Keratinocyte (primary cell): ENCODE measurements at regions not wholly inside any gene's neighbourhood (a gene's known extent, or its start where the extent isn't known, plus 50 kb on each side); places are given as distances from the start of the nearest gene placed in this dataset.

ENCODE experiments used
- DNase-seq: peaks from one replicate; pipeline ENCODE4 v3.0.0-alpha.2; 2011; ENCODE audit warnings: low read depth, missing footprints, low spot score
- FAIRE-seq: peaks from 2 replicates; lab custom pipeline; 2011; peaks lifted over from hg19 to GRCh38; lab: Jason Lieb, UNC
- H2AFZ ChIP-seq: 2 replicates; pipeline ENCODE4 v1.6.0; 2012; ENCODE audit warnings: low read length, control low read depth, inconsistent platforms; ENCODE audit not compliant: control insufficient read depth
- H3K27ac ChIP-seq: 2 replicates; pipeline ENCODE4 v1.5.1; 2011; ENCODE audit warnings: low read length; ENCODE audit not compliant: control insufficient read depth, insufficient read depth
- H3K27me3 ChIP-seq: 3 replicates; pipeline ENCODE4 v1.6.0; 2011; ENCODE audit warnings: low read length; ENCODE audit not compliant: control insufficient read depth, insufficient read depth; ENCODE audit errors: extremely low read depth
- H3K36me3 ChIP-seq, 2 experiments: 2 replicates in 1 of 2; 3 replicates in 1 of 2; pipeline ENCODE4 v1.5.1; 2011; ENCODE audit warnings: low read length in 2 of 2, mild to moderate bottlenecking in 1 of 2; ENCODE audit not compliant: control insufficient read depth in 2 of 2, insufficient read depth in 2 of 2; ENCODE audit errors: extremely low read depth in 1 of 2
- H3K4me1 ChIP-seq: 3 replicates; pipeline ENCODE4 v1.5.1; 2011; ENCODE audit warnings: low read length; ENCODE audit not compliant: control insufficient read depth, insufficient read depth; ENCODE audit errors: extremely low read depth
- H3K4me2 ChIP-seq: 3 replicates; pipeline ENCODE4 v1.6.0; 2011; ENCODE audit warnings: low read depth, low read length; ENCODE audit not compliant: control insufficient read depth, insufficient read depth; ENCODE audit errors: extremely low read depth
- H3K4me3 ChIP-seq, 3 experiments: fragments of 200-600 bp in 1 of 3; sonication (generic) in 1 of 3; 2 replicates in 2 of 3; 3 replicates in 1 of 3; pipeline ENCODE4 v1.5.1; 2011 to 2016; ENCODE audit warnings: low read length in 3 of 3, mild to moderate bottlenecking in 3 of 3, control low read depth in 2 of 3, inconsistent platforms in 1 of 3, low read depth in 1 of 3, mixed read lengths in 1 of 3, mixed run types in 1 of 3, moderate library complexity in 1 of 3; ENCODE audit not compliant: control insufficient read depth in 2 of 3, insufficient read depth in 2 of 3; ENCODE audit errors: extremely low read depth in 1 of 3
- H3K79me2 ChIP-seq: 2 replicates; pipeline ENCODE4 v1.6.0; 2012; ENCODE audit warnings: low read length; ENCODE audit not compliant: control insufficient read depth, insufficient read depth
- H3K9ac ChIP-seq: 3 replicates; pipeline ENCODE4 v1.6.0; 2011; ENCODE audit warnings: low read length; ENCODE audit not compliant: control insufficient read depth, insufficient read depth; ENCODE audit errors: extremely low read depth
- H3K9me1 ChIP-seq: 3 replicates; pipeline ENCODE4 v1.6.0; 2011; ENCODE audit warnings: low read length; ENCODE audit not compliant: control insufficient read depth, insufficient read depth; ENCODE audit errors: extremely low read depth
- H3K9me3 ChIP-seq: 2 replicates; pipeline ENCODE4 v1.5.1; 2012; ENCODE audit warnings: low read depth, low read length; ENCODE audit not compliant: control insufficient read depth
- H4K20me1 ChIP-seq: 3 replicates; pipeline ENCODE4 v1.6.0; 2011; ENCODE audit warnings: low read length; ENCODE audit not compliant: control insufficient read depth, insufficient read depth; ENCODE audit errors: extremely low read depth
- CTCF ChIP-seq, 3 experiments: IDR thresholded peaks in 1 of 3; conservative IDR thresholded peaks in 1 of 3; optimal IDR thresholded peaks in 1 of 3; 2 replicates in 2 of 3; 3 replicates in 1 of 3; pipeline versions ENCODE3 to v1.5.1; 2011; ENCODE audit warnings: low read length in 3 of 3, mild to moderate bottlenecking in 3 of 3, moderate library complexity in 2 of 3, control low read depth in 1 of 3, inconsistent platforms in 1 of 3; ENCODE audit not compliant: insufficient read depth in 2 of 3; ENCODE audit errors: extremely low read depth in 1 of 3
- EZH2 ChIP-seq: IDR thresholded peaks from one replicate; pipeline ENCODE4 v1.6.1; 2012; ENCODE audit warnings: inconsistent platforms, mild to moderate bottlenecking, low read length, moderate library complexity
- dilution Hi-C: fragments of 300-500 bp; cut with MboI; formaldehyde crosslinking; loops from one replicate; pipeline ENCODE4 v1.7.0; 2020; ENCODE audit warnings: low sequenced_read_pairs; ENCODE audit not compliant: extremely low pct_ligation_motif_present

- no peaks in the 10 kb centered on the region for H4K20me1 ChIP-seq
- H3K36me3 ChIP-seq = no peaks in the 10 kb centered on the region
- no peaks in the 10 kb centered on the region for H3K79me2 ChIP-seq
- no peaks in the 10 kb centered on the region for H3K9me1 ChIP-seq
- H3K27me3 ChIP-seq = no peaks in the 10 kb centered on the region
- no peak overlapping the region for H3K9ac ChIP-seq
- H3K27ac ChIP-seq = no peak overlapping the region
- peaks cover 7% of the 10 kb centered on the region for H3K4me1 ChIP-seq
- H3K9me3 ChIP-seq = no peaks in the 10 kb centered on the region
- DNase-seq = no peak
- H2AFZ ChIP-seq = no peak overlapping the region
- TF ChIP-seq CTCF (optimal IDR thresholded peaks at IDR 0.05 in 1 of 3, IDR thresholded peaks at IDR 0.05 in 1 of 3, conservative IDR thresholded peaks at IDR 0.05 in 1 of 3; ENCODE audit: extremely low read depth in 1 of 3, insufficient read depth in 2 of 3, low read length in 3 of 3) (no peak), EZH2 (no peak)
- no peak overlapping the region for H3K4me2 ChIP-seq
- no peak overlapping the region for H3K4me3 ChIP-seq
- no peak for FAIRE-seq
- dilution Hi-C loops = no loop called here
These were observed 68.3 kb downstream of the CD24 start for GRCh38 chr6:106906232-106906631.

GRCh38 chr6:106903299-106903698, 71.2 kb downstream of the CD24 start:
- TF ChIP-seq CTCF (optimal IDR thresholded peaks at IDR 0.05 in 1 of 3, IDR thresholded peaks at IDR 0.05 in 1 of 3, conservative IDR thresholded peaks at IDR 0.05 in 1 of 3; ENCODE audit: extremely low read depth in 1 of 3, insufficient read depth in 2 of 3, low read length in 3 of 3) (no peak), EZH2 (no peak)
- no peak overlapping the region for H3K27ac ChIP-seq

More at GRCh38 chr6:106903299-106903698, 71.2 kb downstream of the CD24 start:
- DNase-seq = no peak
- H3K9me3 ChIP-seq = no peaks in the 10 kb centered on the region
- H3K4me2 ChIP-seq = no peak overlapping the region
- no peak for FAIRE-seq
- H3K27me3 ChIP-seq = no peaks in the 10 kb centered on the region
- H3K9me1 ChIP-seq = no peaks in the 10 kb centered on the region
- no peak overlapping the region for H2AFZ ChIP-seq
- H3K79me2 ChIP-seq = no peaks in the 10 kb centered on the region
- dilution Hi-C loops = no loop called here
- H4K20me1 ChIP-seq = no peaks in the 10 kb centered on the region
- no peaks in the 10 kb centered on the region for H3K36me3 ChIP-seq
- H3K9ac ChIP-seq = no peak overlapping the region
- no peak overlapping the region for H3K4me3 ChIP-seq
- H3K4me1 ChIP-seq = peaks cover 1% of the 10 kb centered on the region
